IMR-90 (cell line): ENCODE measurements at regions not wholly inside any gene's neighbourhood (a gene's known extent, or its start where the extent isn't known, plus 50 kb on each side); places are given as distances from the start of the nearest gene placed in this dataset.

Experiments used
- CHD1 ChIP-seq: IDR thresholded peaks from 2 replicates; pipeline ENCODE4 v1.6.1; 2012; ENCODE audit warnings: low read depth, low read length, improper control_type of control experiment
- FOS ChIP-seq: fragments of 150-350 bp; IDR thresholded peaks from 2 replicates; pipeline ENCODE4 v1.6.1; 2016; ENCODE audit warnings: low read depth, low read length
- MAZ ChIP-seq: IDR thresholded peaks from 2 replicates; pipeline ENCODE4 v1.6.1; 2012; ENCODE audit warnings: low read depth, mild to moderate bottlenecking, low read length, improper control_type of control experiment, moderate library complexity, borderline replicate concordance
- POLR2A ChIP-seq: IDR thresholded peaks from 2 replicates; pipeline ENCODE4 v1.6.1; 2012; ENCODE audit warnings: mild to moderate bottlenecking, low read depth, low read length
- RFX5 ChIP-seq: IDR thresholded peaks from 2 replicates; pipeline ENCODE4 v1.8.0; 2012; ENCODE audit warnings: low read depth, mild to moderate bottlenecking, low read length, moderate library complexity
- TF ChIP-seq, protein P1 (sequence below): conservative IDR thresholded peaks from 2 replicates; pipeline ENCODE4 v1.5.1; 2012; ENCODE audit warnings: mild to moderate bottlenecking, low read depth, low read length, improper control_type of control experiment

DNA sequence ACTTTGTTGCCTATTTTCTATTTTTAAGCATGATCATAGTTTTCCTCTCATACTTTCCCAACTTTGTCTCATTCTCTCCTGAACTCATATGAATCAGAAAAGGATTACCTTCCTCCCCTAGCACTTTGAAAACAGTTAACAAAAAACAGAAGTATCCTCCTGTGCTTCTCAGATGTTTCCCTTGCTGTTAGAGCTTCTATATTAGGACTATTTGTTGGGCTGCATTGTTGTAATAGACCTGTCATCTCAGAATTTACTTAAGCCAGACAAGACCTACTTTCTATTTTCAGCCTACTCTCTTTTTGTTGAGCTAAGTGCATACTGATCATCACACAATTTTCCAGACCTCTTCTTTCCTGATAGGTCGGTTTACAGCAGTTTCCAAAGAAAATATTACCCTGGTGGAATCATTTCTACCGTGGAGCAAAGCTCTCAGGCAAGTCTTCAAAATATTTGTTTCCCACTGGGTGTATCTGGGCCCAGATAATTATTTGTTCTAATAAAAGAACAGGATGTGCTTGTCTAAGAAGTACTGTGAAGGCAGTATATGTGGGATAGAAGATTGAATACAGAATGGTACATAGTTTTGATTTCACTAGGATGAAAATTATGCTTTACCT, 411.9 kb upstream of the KLF6 start:
- TF ChIP-seq RFX5, result no peak
- TF ChIP-seq, protein P1, sequence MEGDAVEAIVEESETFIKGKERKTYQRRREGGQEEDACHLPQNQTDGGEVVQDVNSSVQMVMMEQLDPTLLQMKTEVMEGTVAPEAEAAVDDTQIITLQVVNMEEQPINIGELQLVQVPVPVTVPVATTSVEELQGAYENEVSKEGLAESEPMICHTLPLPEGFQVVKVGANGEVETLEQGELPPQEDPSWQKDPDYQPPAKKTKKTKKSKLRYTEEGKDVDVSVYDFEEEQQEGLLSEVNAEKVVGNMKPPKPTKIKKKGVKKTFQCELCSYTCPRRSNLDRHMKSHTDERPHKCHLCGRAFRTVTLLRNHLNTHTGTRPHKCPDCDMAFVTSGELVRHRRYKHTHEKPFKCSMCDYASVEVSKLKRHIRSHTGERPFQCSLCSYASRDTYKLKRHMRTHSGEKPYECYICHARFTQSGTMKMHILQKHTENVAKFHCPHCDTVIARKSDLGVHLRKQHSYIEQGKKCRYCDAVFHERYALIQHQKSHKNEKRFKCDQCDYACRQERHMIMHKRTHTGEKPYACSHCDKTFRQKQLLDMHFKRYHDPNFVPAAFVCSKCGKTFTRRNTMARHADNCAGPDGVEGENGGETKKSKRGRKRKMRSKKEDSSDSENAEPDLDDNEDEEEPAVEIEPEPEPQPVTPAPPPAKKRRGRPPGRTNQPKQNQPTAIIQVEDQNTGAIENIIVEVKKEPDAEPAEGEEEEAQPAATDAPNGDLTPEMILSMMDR, result no peak
- no peak for TF ChIP-seq POLR2A
- TF ChIP-seq FOS, result no peak
- no peak for TF ChIP-seq MAZ
- no peak for TF ChIP-seq CHD1
